Colonic mucosa (tissue), 4 donors: ENCODE measurements at regions not wholly inside any gene's neighbourhood (a gene's known extent, or its start where the extent isn't known, plus 50 kb on each side); places are given as distances from the start of the nearest gene placed in this dataset.

Experiments
- DNase-seq: peaks from one replicate; pipeline ENCODE4 v3.0.0-alpha.2; 2020
- H3K27ac ChIP-seq: fragments of 200-600 bp; one replicate; pipeline ENCODE4 v1.8.0; 2021
- H3K27me3 ChIP-seq: fragments of 200-600 bp; one replicate; pipeline ENCODE4 v1.8.0; 2021
- H3K36me3 ChIP-seq: fragments of 200-600 bp; one replicate; pipeline ENCODE4 v1.8.0; 2021
- H3K4me1 ChIP-seq: fragments of 200-600 bp; one replicate; pipeline ENCODE4 v1.8.0; 2021; ENCODE audit warnings: mild to moderate bottlenecking
- H3K4me3 ChIP-seq: fragments of 200-600 bp; one replicate; pipeline ENCODE4 v1.8.0; 2021
- H3K9ac ChIP-seq, 2 donors: one replicate each; pipeline ENCODE4 v1.7.0; 2013; ENCODE audit warnings: control low read depth in 2 of 2, low read depth in 2 of 2, low read length in 2 of 2
- H3K9me3 ChIP-seq: fragments of 200-600 bp; one replicate; pipeline ENCODE4 v1.8.0; 2021
- intact Hi-C: fragments of 100-400 bp; cut with DNase I; formaldehyde crosslinking; loops from one replicate; pipeline ENCODE4 v1.14.1; 2022
- TF ChIP-seq, protein P1 (sequence below): fragments of 200-600 bp; IDR thresholded peaks from one replicate; pipeline ENCODE4 v1.8.0; 2022; ENCODE audit warnings: antibody characterized with exemption, mild to moderate bottlenecking
- donor health status: healthy.
- donor health status: DM: no; HTN: no; CAD: no.
- donor health status: DM: no; HTN: no; CAD: no.

DNA sequence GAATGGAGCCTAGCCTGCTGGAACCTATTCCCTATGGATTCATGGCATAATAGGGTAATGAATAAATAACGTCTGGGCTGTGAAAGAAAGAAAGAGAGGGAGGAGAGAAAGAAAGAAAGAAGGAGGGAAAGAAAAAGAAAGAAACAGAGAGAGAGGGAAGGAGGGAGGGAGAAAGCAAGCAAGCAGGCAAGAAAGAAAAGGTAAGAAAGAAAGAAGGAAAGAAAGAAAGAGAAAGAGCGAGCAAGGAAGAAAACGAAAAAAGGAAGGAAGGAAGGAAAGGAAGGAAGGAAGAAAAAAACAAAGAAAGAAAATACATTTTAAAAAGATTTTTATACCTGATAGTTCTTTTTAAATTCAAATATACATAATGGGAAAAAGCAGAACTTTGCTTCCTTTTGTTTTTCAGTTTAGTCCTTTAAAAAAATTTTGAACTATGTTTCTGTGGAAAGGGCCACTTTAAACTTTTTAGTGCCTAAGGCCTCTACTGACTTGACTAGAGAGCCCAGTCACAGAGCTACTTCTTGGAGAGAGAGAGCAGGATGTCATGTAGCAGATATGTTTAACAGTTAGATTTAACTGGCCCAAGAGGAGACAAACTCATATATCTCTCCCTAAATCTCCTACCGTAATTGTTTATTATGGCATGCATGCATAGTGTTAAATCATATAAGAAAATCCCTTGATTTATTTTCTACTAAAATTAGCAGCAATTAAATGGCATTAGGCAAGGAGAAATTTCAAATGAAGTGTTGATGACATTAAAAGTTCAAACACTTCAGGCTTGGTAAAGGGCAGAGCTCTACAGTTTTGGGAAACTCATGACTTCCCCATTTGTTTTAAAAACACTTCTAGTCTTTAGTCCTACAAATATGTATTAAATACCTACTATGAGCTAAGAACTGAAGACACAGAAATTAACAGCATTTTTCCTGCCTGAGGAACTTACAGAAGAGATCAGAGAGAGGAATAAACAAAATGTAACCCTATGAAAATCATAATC lies 305.5 kb downstream of the BCAT1 start:
- Histone ChIP-seq H3K4me1 (no peaks in the 10 kb centered on the region), H3K4me3 (no peak overlapping the region), H3K27ac (no peak overlapping the region), H3K27me3 (no peaks in the 10 kb centered on the region), H3K36me3 (no peaks in the 10 kb centered on the region), H3K9ac (no peak overlapping the region), H3K9me3 (no peaks in the 10 kb centered on the region)
- intact Hi-C loops: no loop called here
- TF ChIP-seq, protein P1, sequence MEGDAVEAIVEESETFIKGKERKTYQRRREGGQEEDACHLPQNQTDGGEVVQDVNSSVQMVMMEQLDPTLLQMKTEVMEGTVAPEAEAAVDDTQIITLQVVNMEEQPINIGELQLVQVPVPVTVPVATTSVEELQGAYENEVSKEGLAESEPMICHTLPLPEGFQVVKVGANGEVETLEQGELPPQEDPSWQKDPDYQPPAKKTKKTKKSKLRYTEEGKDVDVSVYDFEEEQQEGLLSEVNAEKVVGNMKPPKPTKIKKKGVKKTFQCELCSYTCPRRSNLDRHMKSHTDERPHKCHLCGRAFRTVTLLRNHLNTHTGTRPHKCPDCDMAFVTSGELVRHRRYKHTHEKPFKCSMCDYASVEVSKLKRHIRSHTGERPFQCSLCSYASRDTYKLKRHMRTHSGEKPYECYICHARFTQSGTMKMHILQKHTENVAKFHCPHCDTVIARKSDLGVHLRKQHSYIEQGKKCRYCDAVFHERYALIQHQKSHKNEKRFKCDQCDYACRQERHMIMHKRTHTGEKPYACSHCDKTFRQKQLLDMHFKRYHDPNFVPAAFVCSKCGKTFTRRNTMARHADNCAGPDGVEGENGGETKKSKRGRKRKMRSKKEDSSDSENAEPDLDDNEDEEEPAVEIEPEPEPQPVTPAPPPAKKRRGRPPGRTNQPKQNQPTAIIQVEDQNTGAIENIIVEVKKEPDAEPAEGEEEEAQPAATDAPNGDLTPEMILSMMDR: no peak
- no peak for DNase-seq

DNA sequence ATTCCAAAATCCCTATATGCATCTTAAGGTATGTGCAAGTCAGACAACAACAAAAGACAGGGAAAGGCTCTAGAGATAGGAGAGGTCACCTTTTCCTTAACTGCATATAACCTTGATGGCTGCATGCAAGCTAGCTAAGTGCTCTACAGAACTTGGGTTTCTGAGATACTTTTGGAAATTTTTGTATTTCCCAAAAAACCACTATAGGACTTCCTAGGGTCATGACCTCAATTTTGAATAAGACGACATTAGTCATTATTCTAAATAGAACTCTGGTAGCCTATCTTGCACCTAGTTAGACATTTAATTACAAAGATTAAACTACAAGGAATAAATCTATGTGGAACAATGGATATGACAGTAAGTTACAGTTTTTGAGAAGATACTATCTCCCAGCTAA lies 309.3 kb downstream of the BCAT1 start:
- Histone ChIP-seq H3K27ac (no peak overlapping the region), H3K4me1 (no peaks in the 10 kb centered on the region), H3K9ac (no peak overlapping the region), H3K9me3 (no peaks in the 10 kb centered on the region), H3K4me3 (no peak overlapping the region), H3K27me3 (no peaks in the 10 kb centered on the region), H3K36me3 (no peaks in the 10 kb centered on the region)
- no peak for DNase-seq
- intact Hi-C loops: no loop called here
- TF ChIP-seq, protein P1: no peak

DNA sequence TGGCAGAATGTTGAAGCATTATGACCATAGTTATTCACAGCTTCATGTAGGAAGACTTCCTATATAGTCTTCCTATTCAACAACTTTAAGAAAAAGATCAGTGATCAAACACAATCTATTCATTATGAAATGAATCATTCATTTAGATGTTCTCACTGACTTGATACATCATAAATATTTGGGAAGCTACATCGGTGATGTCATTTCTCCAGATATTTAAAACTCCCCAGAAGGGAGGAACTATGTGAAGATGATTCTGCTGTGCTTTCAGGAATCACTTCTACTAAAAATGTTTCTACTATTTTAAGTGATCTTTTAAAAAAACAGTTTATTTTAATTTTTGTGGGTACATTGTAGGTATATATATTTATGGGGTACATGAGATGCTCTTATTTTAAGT lies 316.4 kb downstream of the BCAT1 start:
- Histone ChIP-seq H3K9me3 (no peaks in the 10 kb centered on the region), H3K27ac (no peak overlapping the region)
- TF ChIP-seq, protein P1: no peak

DNA sequence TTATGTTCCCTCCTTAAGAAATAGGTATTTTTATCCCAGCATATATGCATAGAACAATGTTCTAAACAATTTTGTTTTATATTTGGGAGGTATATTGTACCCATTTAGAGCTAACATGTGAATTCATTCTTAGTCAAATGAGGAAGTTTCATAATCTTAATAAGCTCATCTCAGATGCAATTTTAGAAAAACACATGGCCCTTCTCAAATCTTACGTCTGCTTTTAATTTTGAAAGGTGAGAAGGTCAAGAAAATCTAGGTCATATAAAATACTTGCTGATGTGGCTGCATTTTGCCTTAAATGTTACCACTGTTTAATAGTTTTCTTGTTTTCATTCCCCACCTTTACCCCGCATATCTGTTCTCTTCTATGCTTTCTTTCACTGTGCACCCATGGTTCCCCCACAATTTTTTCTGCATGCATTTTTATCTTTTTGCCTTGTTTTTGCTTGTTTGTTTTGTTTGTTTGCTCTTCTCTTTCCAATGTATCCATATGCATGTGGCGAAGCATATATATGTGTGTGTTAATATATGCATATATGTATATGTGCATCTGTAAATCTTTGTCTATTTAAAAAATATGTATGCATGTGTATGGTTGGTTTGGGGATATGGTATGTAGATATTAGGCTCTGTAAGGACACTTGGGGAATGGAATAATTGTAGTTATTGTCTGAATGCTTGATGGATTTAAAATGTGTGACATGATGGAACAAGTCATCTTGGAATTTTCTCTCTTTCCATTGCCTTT lies 317.1 kb downstream of the BCAT1 start:
- TF ChIP-seq, protein P1: no peak
- Histone ChIP-seq H3K36me3 (no peaks in the 10 kb centered on the region), H3K9ac (no peak overlapping the region), H3K27ac (no peak overlapping the region), H3K4me1 (no peaks in the 10 kb centered on the region), H3K4me3 (no peak overlapping the region), H3K27me3 (no peaks in the 10 kb centered on the region), H3K9me3 (no peaks in the 10 kb centered on the region)
- intact Hi-C loops: no loop called here
- no peak for DNase-seq

More for the DNA sequence above, 316.4 kb downstream of the BCAT1 start:
- Histone ChIP-seq H3K4me1 (no peaks in the 10 kb centered on the region), H3K27me3 (no peaks in the 10 kb centered on the region), H3K4me3 (no peak overlapping the region), H3K9ac (no peak overlapping the region), H3K36me3 (no peaks in the 10 kb centered on the region)
- intact Hi-C loops: no loop called here
- no peak for DNase-seq

DNA sequence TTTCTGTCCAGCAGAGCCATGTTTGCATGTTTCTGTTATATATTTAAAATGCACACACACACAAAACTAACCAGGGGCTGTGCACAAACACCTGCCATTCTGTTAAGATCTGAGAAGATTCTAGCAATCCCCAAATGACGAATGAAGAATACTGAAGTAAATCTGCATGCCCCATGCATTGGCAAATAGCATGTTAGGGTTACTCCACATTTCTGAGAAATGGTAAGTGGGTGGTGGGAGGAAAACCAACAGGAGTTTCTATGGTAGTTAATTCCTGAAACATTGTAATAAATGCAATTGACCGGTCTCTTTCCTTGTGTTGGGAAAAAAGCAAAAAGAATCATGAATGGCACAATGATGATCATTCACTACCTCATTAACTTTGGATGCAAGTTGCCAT lies 318.0 kb downstream of the BCAT1 start:
- Histone ChIP-seq H3K9me3 (no peaks in the 10 kb centered on the region), H3K4me3 (no peak overlapping the region), H3K27me3 (no peaks in the 10 kb centered on the region), H3K27ac (no peak overlapping the region), H3K36me3 (no peaks in the 10 kb centered on the region), H3K9ac (no peak overlapping the region), H3K4me1 (no peaks in the 10 kb centered on the region)
- no peak for DNase-seq
- TF ChIP-seq, protein P1: no peak
- intact Hi-C loops: no loop called here
